ENCODE measurements at regions not wholly inside any gene's neighbourhood (a gene's known extent, or its start where the extent isn't known, plus 50 kb on each side); places are given as distances from the start of the nearest gene placed in this dataset.

DNA sequence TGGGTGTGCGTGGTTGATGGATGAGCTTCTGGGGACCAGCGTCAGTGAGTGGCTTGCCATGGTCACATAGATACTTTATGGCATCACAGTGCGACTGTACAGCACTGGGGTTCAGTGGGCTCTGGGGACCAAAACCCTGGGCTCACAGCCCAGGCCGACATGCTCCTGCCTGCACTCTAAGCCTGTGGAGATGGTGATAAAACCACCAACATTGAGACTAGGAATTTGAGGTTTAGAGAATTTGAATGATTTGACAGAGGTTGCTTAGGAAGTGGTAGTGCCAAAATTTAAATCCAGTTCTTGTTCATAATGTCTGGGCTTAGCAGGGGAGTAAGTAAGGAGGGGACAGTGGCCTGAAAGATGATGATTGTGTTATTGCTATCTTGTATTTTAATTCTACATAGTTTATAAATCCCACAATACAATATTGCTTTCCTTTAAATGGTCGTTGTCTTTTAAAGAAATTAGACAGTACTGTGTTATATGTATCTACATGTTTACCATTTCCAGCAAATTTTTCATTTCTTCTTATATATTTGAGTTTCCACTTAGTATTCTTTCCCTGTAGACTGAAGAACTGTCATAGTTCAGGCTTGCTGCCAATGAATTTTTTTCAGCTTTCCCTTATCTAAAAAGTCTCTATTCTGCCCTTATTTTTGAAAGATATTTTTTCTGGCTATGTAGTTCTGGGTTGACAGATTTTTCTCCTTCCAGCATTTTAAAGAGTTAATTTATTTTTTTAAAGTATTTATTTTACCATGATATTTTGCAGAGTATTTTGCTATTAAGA, 235.4 kb upstream of the RGMA start:
- ChIA-PET POLR2A (ENCODE audit: unreplicated experiment) (no interaction called here), CTCF (no interaction called here)
- intact Hi-C loops (cut with micrococcal nuclease) (no loop called here), in situ Hi-C loops (cut with MboI; ENCODE audit: low sequenced_read_pairs) (no loop called here), dilution Hi-C loops (cut with HindIII; ENCODE audit: low sequenced_read_pairs, unreplicated experiment) (no loop called here)
- H2BK15ac ChIP-seq (ENCODE audit: low read depth, low read length) = no peak overlapping the region
- ATAC-seq (ENCODE audit: low read depth) (no peak), DNase-seq (no peak)
- no peak overlapping the region for H3K23ac ChIP-seq (ENCODE audit: low read depth, low read length)
- no peaks in the 10 kb centered on the region for H3K4me1 ChIP-seq (ENCODE audit: control insufficient read depth, insufficient read depth, low read length)
- no peak overlapping the region for H3K27ac ChIP-seq (ENCODE audit: insufficient read depth, low read length)
- no peaks in the 10 kb centered on the region for H3K79me1 ChIP-seq (ENCODE audit: low read depth in 1 of 2, low read length in 2 of 2)
- WGBS, 2 experiments (ENCODE audit: extremely low coverage in 2 of 2, insufficient read length in 1 of 2) = no CpG with 5 or more reads among the region's 5 CpGs
- H3K4ac ChIP-seq (ENCODE audit: low read depth, low read length) = no peak overlapping the region
- no peak overlapping the region for H3K9ac ChIP-seq (ENCODE audit: low read depth, low read length)
- no peak overlapping the region for H4K91ac ChIP-seq (ENCODE audit: insufficient read depth, low read depth, low read length)
- no peak overlapping the region for H2AK5ac ChIP-seq (ENCODE audit: low read depth, low read length)
- H2BK5ac ChIP-seq (ENCODE audit: low read depth, low read length, poor library complexity, severe bottlenecking) = no peak overlapping the region
- no peaks in the 10 kb centered on the region for H3K27me3 ChIP-seq (ENCODE audit: control insufficient read depth, insufficient read depth, low read length)
- no peaks in the 10 kb centered on the region for H3K9me1 ChIP-seq (ENCODE audit: insufficient read depth, low read length)
- H2BK20ac ChIP-seq (ENCODE audit: low read depth, low read length) = no peak overlapping the region
- H3K56ac ChIP-seq (ENCODE audit: extremely low read depth, insufficient read depth, low read length) = no peak overlapping the region
- no peak overlapping the region for H3K4me3 ChIP-seq (ENCODE audit: insufficient read depth, low read depth, low read length)
- peaks cover 31% of the 10 kb centered on the region for H3K9me3 ChIP-seq (ENCODE audit: control insufficient read depth, insufficient read depth, low read length)
- no peak overlapping the region for H3K14ac ChIP-seq (replicated peaks; ENCODE audit: low read depth, low read length)
- H3K4me2 ChIP-seq (ENCODE audit: low read depth, low read length) = no peak overlapping the region
- no peak overlapping the region for H2BK120ac ChIP-seq (ENCODE audit: low read depth, low read length)
- H3K18ac ChIP-seq (ENCODE audit: low read depth, low read length) = no peak overlapping the region
- H4K8ac ChIP-seq (ENCODE audit: low read depth in 2 of 2, low read length in 2 of 2) = no peak overlapping the region
- H4K20me1 ChIP-seq (ENCODE audit: insufficient read depth, low read length) = no peaks in the 10 kb centered on the region
- no peak overlapping the region for H4K5ac ChIP-seq (ENCODE audit: low read depth, low read length)
- H2AK9ac ChIP-seq (replicated peaks; ENCODE audit: low read depth, low read length, poor library complexity) = no peak overlapping the region
- H2AFZ ChIP-seq (replicated peaks; ENCODE audit: low read length, poor library complexity) = no peak overlapping the region
- BruUV-seq (replicated peaks) = no TSS peak
- H3K36me3 ChIP-seq (ENCODE audit: control insufficient read depth, insufficient read depth, low read length) = no peaks in the 10 kb centered on the region
- TF ChIP-seq SMC3 (IDR thresholded peaks at IDR 0.05; ENCODE audit: low read depth, low read length) (no peak), BHLHE40 (IDR thresholded peaks at IDR 0.05; ENCODE audit: low read depth, low read length) (no peak), POLR2A (IDR thresholded peaks at IDR 0.05; ENCODE audit: low read depth, low read length) (no peak), CHD1 (IDR thresholded peaks at IDR 0.05; ENCODE audit: low read depth, low read length) (no peak), MAZ (IDR thresholded peaks at IDR 0.05; ENCODE audit: borderline replicate concordance, low read depth, low read length) (no peak), CEBPB (IDR thresholded peaks at IDR 0.05; ENCODE audit: low read depth, low read length) (no peak), NFE2L2 (IDR thresholded peaks at IDR 0.05; ENCODE audit: low read depth, low read length) (no peak), USF2 (IDR thresholded peaks at IDR 0.05; ENCODE audit: low read depth, low read length) (no peak), RAD21 (IDR thresholded peaks at IDR 0.05; ENCODE audit: low read length) (no peak), MXI1 (IDR thresholded peaks at IDR 0.05; ENCODE audit: borderline replicate concordance, low read depth, low read length) (no peak), ELK1 (IDR thresholded peaks at IDR 0.05; ENCODE audit: borderline replicate concordance, low read depth, low read length) (no peak), FOS (IDR thresholded peaks at IDR 0.05; ENCODE audit: low read depth, low read length) (no peak), RFX5 (IDR thresholded peaks at IDR 0.05; ENCODE audit: low read depth, low read length) (no peak), MAFK (IDR thresholded peaks at IDR 0.05; ENCODE audit: low read depth, low read length) (no peak), RCOR1 (IDR thresholded peaks at IDR 0.05; ENCODE audit: insufficient replicate concordance, low read length) (no peak), CTCF (conservative IDR thresholded peaks at IDR 0.05; ENCODE audit: low read depth, low read length) (no peak)
